ENCODE measurements at regions not wholly inside any gene's neighbourhood (a gene's known extent, or its start where the extent isn't known, plus 50 kb on each side); places are given as distances from the start of the nearest gene placed in this dataset.

- no peak for DNase-seq
Observed at GRCh38 chr7:25864943-25865751, 286.9 kb upstream of the NFE2L3 start.

- DNase-seq, result no peak
Observed at GRCh38 chr7:25868509-25868908, 283.5 kb upstream of the NFE2L3 start.

GRCh38 chr7:25870574-25870973 lies 281.4 kb upstream of the NFE2L3 start:
- DNase-seq, result no peak

GRCh38 chr7:25876092-25876491 lies 275.9 kb upstream of the NFE2L3 start:
- no peak for DNase-seq

- no peak for DNase-seq
Observed at GRCh38 chr7:25877802-25878789, 273.9 kb upstream of the NFE2L3 start.

GRCh38 chr7:25879799-25880198 lies 272.2 kb upstream of the NFE2L3 start:
- no peak for DNase-seq

GRCh38 chr7:25881317-25882037 lies 270.5 kb upstream of the NFE2L3 start:
- DNase-seq, result no peak

GRCh38 chr7:25882151-25882773 lies 269.7 kb upstream of the NFE2L3 start:
- no peak for DNase-seq

GRCh38 chr7:25884265-25884828 lies 267.7 kb upstream of the NFE2L3 start:
- no peak for DNase-seq

- DNase-seq, result no peak
Observed at GRCh38 chr7:25885057-25885576, 266.9 kb upstream of the NFE2L3 start.

GRCh38 chr7:25886387-25887240 lies 265.4 kb upstream of the NFE2L3 start:
- no peak for DNase-seq

GRCh38 chr7:25887266-25887665 lies 264.7 kb upstream of the NFE2L3 start:
- no peak for DNase-seq

- no peak for DNase-seq
Observed at GRCh38 chr7:25887795-25888559, 264.0 kb upstream of the NFE2L3 start.

- DNase-seq, result no peak
Observed at GRCh38 chr7:25889765-25890164, 262.2 kb upstream of the NFE2L3 start.

- DNase-seq, result no peak
Observed at GRCh38 chr7:25891591-25891990, 260.4 kb upstream of the NFE2L3 start.

GRCh38 chr7:25893436-25893835 lies 258.6 kb upstream of the NFE2L3 start:
- DNase-seq, result no peak

- no peak for DNase-seq
Observed at GRCh38 chr7:25894002-25894901, 257.7 kb upstream of the NFE2L3 start.

- DNase-seq, result peak; percentile 50
Observed at GRCh38 chr7:25894902-25895791, 256.9 kb upstream of the NFE2L3 start.
